GM19397 (cell line): ENCODE measurements at regions not wholly inside any gene's neighbourhood (a gene's known extent, or its start where the extent isn't known, plus 50 kb on each side); places are given as distances from the start of the nearest gene placed in this dataset.
"Not testable (repeated sequence)": the region's sequence is repeated elsewhere in the genome, so short reads cannot be mapped to it uniquely, and the experiment has no call there.

Experiments used
- ATAC-seq: cut with Tn5 transposase; IDR thresholded peaks from one replicate; pipeline ENCODE4 v1.9.1; 2021; ENCODE audit warnings: mild to moderate bottlenecking, moderate library complexity; ENCODE audit not compliant: unreplicated experiment

- ATAC-seq = no peak
These were observed 52.8 kb upstream of the IL1RAPL2 start for GRCh38 chrX:104513162-104513561.

DNA sequence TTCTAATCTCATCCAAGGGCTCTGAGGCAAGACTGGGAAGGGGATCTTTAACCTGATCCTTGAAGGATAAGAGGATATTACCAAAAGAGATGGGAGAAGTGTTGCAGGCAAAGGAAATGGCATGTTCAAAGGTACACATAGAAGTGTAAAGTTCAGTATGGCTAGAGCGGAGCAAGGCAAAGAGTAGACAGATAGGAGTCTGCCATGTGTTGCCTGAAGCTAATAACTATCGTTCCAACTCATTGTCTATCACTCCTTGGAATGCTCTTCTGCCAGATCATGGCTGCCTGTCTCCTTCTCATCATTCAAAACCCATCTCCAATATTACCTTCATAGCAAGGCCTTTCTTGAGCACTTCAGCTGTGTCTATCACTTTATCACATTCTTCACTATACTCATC is 55.2 kb upstream of the IL1RAPL2 start:
- no peak for ATAC-seq

DNA sequence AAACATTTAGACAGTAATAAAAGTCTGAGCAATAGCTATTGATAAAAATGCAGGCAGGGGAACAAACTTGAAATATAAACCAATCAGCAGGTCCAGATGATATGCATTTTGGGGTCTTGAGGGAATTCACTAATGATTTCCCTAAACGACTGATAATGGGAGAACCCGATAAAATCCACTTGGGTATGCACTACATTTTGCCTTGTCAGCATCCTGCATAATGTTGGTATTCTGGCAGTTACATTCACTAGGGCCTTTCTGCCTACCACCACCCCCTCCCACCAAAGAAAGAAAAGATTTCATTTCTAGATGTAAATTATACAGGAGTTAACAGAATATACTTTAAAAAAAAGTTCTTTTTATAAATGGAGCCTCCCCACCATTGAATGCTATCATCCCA is 63.5 kb upstream of the IL1RAPL2 start:
- ATAC-seq = no peak

- ATAC-seq = no peak
These were observed 77.2 kb upstream of the IL1RAPL2 start for GRCh38 chrX:104488811-104489210.

GRCh38 chrX:104486691-104487090 is 79.3 kb upstream of the IL1RAPL2 start:
- no peak for ATAC-seq

- ATAC-seq = no peak
These were observed 83.2 kb upstream of the IL1RAPL2 start for GRCh38 chrX:104482757-104483156.

- no peak for ATAC-seq
These were observed 96.2 kb upstream of the IL1RAPL2 start for GRCh38 chrX:104469771-104470170.

GRCh38 chrX:104459796-104460195 is 106.2 kb upstream of the IL1RAPL2 start:
- ATAC-seq = no peak

DNA sequence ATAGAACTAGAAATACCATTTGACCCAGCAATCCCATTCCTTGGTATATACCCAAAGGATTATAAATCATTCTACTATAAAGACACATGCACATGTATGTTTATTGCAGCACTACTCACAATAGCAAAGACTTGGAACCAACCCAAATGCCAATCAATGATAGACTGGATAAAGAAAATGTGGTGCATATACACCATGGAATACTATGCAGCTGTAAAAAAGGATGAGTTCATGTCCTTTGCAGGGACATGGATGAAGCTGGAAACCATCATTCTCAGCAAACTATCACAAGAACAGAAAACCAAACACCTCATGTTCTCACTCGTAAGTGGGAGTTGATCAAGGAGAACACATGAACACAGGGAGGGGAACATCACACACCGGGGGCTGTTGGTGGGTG is 108.9 kb upstream of the IL1RAPL2 start:
- ATAC-seq = not testable (repeated sequence)

GRCh38 chrX:104450316-104450715 is 115.7 kb upstream of the IL1RAPL2 start:
- ATAC-seq = no peak

- no peak for ATAC-seq
These were observed 120.4 kb upstream of the IL1RAPL2 start for GRCh38 chrX:104445591-104445990.

DNA sequence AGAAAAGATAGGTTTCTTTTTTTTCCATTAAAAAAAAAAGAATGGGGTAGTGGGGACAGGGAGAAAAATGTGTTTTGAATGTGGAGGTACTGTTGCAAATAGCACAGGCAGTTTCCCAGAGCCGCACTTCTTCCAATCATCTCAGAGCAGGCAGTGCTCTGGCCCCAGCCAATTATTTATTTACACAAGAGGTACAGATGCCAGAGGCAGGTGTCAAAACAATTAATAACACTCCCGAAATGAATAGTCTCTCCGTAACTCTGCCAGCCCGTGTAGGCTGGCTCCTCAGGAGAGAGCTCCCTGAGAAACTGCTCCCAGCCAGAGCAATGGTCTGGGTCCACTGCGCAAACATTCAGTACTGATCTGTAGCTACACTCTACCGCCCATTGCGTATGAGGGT is 130.8 kb upstream of the IL1RAPL2 start:
- no peak for ATAC-seq

DNA sequence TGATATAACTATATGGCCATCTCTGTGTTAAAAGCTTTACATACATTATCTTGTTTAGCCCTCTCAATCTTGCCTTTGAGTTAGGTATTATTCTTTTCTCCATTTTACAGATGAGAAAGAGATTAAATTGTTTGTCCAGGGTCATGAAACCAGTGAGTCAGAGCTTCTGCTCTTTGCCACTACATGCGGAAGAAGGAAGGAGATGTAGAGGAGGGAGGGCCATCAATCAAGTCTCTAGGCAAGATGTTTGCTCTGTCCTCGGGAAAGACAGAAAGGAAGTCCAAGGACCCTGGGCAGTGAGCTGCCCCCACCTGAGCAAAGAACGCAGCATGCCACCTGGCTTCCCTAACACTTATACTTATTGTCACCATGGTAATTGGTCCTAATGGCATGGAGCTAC is 133.7 kb upstream of the IL1RAPL2 start:
- no peak for ATAC-seq

GRCh38 chrX:104430742-104431119 is 135.3 kb upstream of the IL1RAPL2 start:
- no peak for ATAC-seq

DNA sequence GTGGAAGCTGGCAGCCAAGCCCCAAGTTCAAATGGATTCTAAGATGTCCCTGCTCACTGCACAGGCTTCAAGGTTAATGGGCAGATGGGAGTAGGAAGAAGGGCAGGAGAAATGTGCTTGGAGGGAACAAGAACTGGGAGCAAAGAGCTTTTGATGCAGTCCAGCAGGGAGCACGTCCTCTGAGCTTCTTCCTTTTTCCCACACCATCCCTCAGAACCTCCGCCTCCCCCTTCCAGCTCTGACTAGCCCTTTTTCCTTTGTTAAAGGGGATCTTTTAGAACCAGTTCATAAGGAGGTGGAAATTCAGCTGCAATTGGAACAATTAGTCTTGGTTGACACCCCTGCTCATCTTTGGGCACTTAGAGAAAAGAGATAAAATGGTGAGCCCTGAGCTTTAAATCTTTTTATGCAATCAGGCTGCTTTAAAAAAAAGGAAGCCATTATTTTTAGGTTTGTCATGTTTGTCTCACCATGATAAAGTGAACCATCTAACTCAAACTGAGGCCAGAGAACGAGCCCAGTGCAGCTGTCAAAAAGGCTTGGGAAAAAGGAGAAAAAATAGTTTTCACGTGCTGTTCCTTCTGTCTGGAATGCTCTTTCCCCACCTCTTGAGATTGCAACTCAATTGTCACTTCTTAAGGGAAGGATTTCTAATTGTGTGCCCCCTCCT is 135.8 kb upstream of the IL1RAPL2 start:
- no peak for ATAC-seq

DNA sequence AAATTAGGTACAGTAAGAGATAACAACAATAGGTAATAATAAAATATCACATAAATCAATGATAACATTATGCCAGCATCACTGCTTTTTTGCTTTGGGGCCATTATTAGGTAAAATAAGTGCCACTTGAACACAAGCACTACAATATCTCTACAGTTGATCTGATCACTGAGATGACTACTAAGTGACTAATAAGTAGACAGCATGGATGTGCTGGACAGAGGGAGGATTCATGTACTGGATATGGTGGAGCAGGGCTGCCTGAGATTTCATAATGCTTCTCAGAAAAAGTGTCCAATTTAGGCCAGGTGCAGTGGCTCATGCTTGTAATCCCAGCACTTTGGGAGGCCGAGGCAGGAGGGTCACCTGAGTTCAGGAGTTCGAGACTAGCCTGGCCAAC is 137.8 kb upstream of the IL1RAPL2 start:
- ATAC-seq = no peak

GRCh38 chrX:104427693-104428092 is 138.3 kb upstream of the IL1RAPL2 start:
- ATAC-seq = no peak

DNA sequence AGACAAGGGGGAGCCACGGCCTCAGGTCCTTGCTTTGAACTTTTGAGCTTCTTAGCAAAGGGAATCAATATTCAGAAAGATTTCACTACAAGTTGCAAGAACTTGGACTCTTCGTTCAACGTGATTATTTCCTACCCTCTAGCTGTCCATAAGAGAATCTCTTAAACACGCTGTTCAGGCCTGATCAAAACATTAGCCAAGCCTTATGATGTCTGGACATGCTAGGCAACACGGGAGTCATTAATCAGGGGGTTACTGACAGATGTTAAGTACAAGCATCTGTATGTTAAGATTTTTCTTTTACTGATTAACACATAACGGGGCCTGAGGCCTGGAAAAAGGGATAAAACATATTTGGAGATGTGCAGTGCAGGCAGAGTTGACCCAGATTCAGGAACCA is 138.9 kb upstream of the IL1RAPL2 start:
- ATAC-seq = no peak

GRCh38 chrX:104420907-104421306 is 145.1 kb upstream of the IL1RAPL2 start:
- no peak for ATAC-seq

GRCh38 chrX:104419926-104420325 is 146.1 kb upstream of the IL1RAPL2 start:
- no peak for ATAC-seq

- no peak for ATAC-seq
These were observed 146.8 kb upstream of the IL1RAPL2 start for GRCh38 chrX:104419211-104419610.

GRCh38 chrX:104411800-104412199 is 154.2 kb upstream of the IL1RAPL2 start:
- ATAC-seq = no peak

- no peak for ATAC-seq
These were observed 145.7 kb upstream of the ESX1 start for GRCh38 chrX:104400387-104400786.
